ENCODE measurements at regions not wholly inside any gene's neighbourhood (a gene's known extent, or its start where the extent isn't known, plus 50 kb on each side); places are given as distances from the start of the nearest gene placed in this dataset.
A peak's percentile ranks its signal among the peaks of the same experiment; 100 is the strongest.
"Not testable (repeated sequence)": the region's sequence is repeated elsewhere in the genome, so short reads cannot be mapped to it uniquely, and the experiment has no call there.

DNA sequence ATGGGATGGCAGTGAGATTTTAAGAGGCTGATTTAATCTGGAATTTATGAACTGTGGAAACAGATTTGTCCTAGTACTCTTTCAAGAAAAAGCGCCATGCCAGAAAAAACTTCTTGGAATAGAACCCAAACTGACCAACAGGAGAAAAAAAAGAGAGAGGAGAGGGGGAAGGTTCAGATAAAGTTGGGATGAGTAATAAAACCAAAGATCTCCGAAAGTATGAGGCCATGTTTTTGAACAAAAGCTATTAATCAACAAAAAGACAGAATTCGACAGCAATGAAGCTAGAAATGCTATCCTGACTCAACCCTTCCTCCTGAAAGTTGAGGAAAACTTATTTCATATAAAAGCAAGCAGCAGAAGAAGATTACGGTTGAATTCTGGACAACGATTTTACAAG is 135.5 kb downstream of the CEMIP2 start:
- in situ Hi-C loops (cut with HindIII; ENCODE audit: low sequenced_read_pairs): no loop called here
- no peak for DNase-seq (ENCODE audit: low spot score)

- in situ Hi-C loops (cut with HindIII; ENCODE audit: low sequenced_read_pairs): no loop called here
- no peak for DNase-seq (ENCODE audit: low spot score)
Measured at GRCh38 chr9:71630377-71630995, 137.8 kb downstream of the CEMIP2 start.

DNA sequence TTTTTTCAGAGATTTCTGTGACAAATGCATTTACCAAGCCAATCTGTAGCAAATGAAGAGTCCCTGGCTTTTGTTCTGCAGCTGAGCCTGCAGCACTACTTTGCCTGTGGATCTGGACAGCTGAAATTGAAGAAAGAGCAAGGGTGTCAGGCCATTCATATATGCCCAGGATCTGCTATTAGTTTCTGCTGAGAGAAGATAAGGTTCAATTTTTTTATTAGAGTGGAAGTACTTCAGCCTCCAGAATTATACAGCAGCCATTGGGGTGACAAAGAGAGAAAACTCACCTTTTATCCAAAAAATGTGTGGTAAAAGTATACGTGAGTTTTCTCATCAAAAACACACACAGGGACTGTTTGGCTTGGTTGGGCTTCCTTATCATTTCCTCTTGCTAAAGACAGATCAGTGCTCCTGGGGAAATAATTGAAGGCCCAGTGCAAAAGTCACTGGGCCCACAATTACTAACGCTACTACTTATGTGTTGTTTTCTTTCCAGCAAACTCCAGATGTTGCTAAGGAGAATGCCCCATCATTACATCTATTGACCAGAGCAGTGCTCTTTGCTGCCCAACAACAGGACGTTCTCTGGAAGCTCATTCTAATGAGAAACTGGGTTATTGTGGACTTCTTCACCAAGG is 138.6 kb downstream of the CEMIP2 start:
- no peak for DNase-seq (ENCODE audit: low spot score)
- in situ Hi-C loops (cut with HindIII; ENCODE audit: low sequenced_read_pairs): no loop called here

DNA sequence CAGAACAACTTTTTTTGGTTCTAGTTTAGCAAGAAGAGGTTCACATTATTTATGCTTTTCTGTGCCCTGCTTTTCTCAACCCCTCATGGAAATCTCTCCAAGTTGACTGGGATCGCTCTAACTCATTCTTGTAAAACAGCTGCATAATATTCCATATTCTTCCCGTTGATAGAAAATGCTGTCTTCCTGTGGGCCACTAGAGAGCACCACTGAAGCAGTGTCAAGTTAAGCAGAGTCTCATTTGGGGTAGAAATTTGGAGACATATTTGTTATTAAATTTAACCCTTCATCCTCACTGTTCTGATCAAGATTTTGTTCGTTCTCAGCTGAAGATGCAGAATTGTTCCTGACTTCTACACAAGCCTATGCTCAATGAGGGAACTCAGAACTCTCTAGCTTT is 140.1 kb downstream of the CEMIP2 start:
- in situ Hi-C loops (cut with HindIII; ENCODE audit: low sequenced_read_pairs): no loop called here
- DNase-seq (ENCODE audit: low spot score): no peak

GRCh38 chr9:71627537-71627936 is 140.8 kb downstream of the CEMIP2 start:
- in situ Hi-C loops (cut with HindIII; ENCODE audit: low sequenced_read_pairs): no loop called here
- DNase-seq (ENCODE audit: low spot score): no peak

DNA sequence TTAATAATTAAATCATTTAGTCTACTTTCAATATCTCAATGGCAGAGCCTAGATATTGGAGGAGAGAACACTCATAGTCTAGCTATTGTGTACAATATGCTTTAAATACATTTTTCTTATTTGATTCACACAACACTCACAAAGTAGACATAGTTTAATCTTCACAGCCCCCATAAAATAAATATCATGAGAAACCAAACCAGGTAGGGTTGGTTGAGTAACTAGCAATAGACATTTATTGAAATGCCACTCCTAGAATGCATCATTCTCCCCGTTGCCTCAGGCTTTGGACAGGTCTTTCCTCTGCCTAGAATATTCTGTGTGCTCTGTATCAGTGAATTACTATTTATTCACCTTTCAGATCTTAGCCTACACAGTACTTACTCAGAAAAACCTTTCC is 141.9 kb downstream of the CEMIP2 start:
- in situ Hi-C loops (cut with HindIII; ENCODE audit: low sequenced_read_pairs): no loop called here

GRCh38 chr9:71624728-71625127 is 143.6 kb downstream of the CEMIP2 start:
- in situ Hi-C loops (cut with HindIII; ENCODE audit: low sequenced_read_pairs): no loop called here
- no peak for DNase-seq (ENCODE audit: low spot score)

More for the DNA sequence above, 141.9 kb downstream of the CEMIP2 start:
- DNase-seq (ENCODE audit: low spot score): no peak

GRCh38 chr9:71620746-71621145 is 147.6 kb downstream of the CEMIP2 start:
- in situ Hi-C loops (cut with HindIII; ENCODE audit: low sequenced_read_pairs): no loop called here
- DNase-seq (ENCODE audit: low spot score): no peak

GRCh38 chr9:71620331-71620730 is 148.0 kb downstream of the CEMIP2 start:
- no peak for DNase-seq (ENCODE audit: low spot score)
- in situ Hi-C loops (cut with HindIII; ENCODE audit: low sequenced_read_pairs): no loop called here

GRCh38 chr9:71619926-71620325 is 148.4 kb downstream of the CEMIP2 start:
- no peak for DNase-seq (ENCODE audit: low spot score)
- in situ Hi-C loops (cut with HindIII; ENCODE audit: low sequenced_read_pairs): no loop called here

GRCh38 chr9:71614409-71615010 is 153.8 kb downstream of the CEMIP2 start:
- no peak for DNase-seq (ENCODE audit: low spot score)
- in situ Hi-C loops (cut with HindIII; ENCODE audit: low sequenced_read_pairs): no loop called here

GRCh38 chr9:71612889-71613288 is 155.4 kb downstream of the CEMIP2 start:
- DNase-seq (ENCODE audit: low spot score): no peak
- in situ Hi-C loops (cut with HindIII; ENCODE audit: low sequenced_read_pairs): no loop called here

DNA sequence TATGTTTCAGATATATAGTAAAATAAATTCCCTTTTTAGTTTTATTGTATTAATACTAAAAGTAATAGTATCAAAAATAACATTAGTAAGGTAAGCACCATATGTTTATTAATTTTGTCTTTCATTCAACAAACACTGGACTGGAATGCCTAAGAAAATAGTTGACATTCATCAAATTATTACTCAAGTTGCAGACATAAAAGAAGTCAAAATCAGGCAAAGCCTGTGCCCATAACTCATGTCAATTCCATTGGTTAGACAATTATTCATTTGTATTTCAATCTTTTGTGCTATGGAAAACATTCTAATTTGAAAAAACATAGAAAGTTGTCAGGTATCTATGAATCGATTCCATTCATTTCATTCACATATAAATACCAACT is 158.9 kb downstream of the CEMIP2 start:
- in situ Hi-C loops (cut with HindIII; ENCODE audit: low sequenced_read_pairs): no loop called here

GRCh38 chr9:71608825-71609447 is 159.4 kb downstream of the CEMIP2 start:
- DNase-seq (ENCODE audit: low spot score): no peak
- in situ Hi-C loops (cut with HindIII; ENCODE audit: low sequenced_read_pairs): no loop called here

More for the DNA sequence above, 158.9 kb downstream of the CEMIP2 start:
- DNase-seq (ENCODE audit: low spot score): no peak

- in situ Hi-C loops (cut with HindIII; ENCODE audit: low sequenced_read_pairs): no loop called here
- no peak for DNase-seq (ENCODE audit: low spot score)
Measured at GRCh38 chr9:71608021-71608420, 160.3 kb downstream of the CEMIP2 start.

DNA sequence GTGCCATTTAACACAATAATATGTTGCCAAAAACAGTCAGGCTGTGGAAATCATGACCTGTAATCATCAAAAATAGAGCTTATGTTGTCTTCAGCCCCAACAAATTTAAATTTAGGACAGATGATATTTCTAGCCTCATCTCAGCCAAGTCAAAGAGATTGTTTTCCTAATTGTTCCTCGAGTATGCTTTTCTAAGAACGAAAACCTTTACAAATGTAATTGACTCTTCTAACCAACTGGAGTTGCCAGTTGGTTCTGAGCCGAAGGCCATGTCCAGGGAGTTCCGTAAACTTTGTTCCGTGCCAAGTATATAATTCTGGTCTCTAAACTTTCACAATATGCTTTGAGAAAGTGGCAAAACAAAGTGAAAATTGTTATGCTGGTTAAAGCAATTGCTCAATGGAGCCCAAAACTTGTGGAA is 160.8 kb downstream of the CEMIP2 start:
- in situ Hi-C loops (cut with HindIII; ENCODE audit: low sequenced_read_pairs): no loop called here
- DNase-seq (ENCODE audit: low spot score): no peak

DNA sequence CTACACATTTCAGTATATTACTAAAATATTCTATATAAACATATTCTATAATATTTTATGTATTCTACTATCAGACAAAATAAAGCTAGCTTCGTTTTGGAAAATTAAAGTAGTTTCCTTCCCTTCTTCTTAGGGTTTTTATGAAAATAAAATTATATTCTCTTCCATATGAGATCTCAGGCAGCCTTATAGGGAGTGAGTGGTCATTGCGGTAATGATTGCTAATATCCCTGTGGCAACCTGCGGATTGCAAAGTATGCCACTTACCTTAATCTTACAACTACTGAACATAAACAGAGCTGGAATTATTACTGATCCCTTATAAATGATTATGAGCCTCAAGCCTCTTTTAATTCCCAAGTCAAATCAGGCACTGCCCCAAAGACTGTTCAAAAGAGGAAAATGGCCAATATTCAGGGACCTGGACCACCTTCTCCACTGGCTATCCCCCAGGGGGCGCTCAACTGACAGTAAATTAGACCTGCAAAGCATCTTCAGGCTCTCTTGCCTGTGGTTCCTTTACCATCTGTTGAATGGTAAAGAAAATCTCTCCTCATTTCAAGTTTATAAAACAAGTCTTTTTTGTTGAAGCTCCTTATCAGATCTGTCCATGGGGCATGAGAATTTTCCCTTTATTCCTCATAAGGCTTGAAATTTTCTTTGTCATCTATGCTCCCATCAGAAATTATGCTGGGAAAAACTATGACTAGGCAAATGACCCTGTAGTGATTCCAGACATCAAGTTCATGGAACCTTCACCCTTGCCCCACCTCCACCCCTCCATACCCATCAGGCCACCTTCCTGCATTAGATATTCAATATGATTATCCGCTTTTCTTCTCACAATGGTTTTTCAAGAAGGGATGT is 163.9 kb downstream of the CEMIP2 start:
- in situ Hi-C loops (cut with HindIII; ENCODE audit: low sequenced_read_pairs): no loop called here
- peak; percentile 59 for DNase-seq (ENCODE audit: low spot score)

- no peak for DNase-seq (ENCODE audit: low spot score)
- in situ Hi-C loops (cut with HindIII; ENCODE audit: low sequenced_read_pairs): no loop called here
Measured at GRCh38 chr9:71602652-71603051, 165.7 kb downstream of the CEMIP2 start.

- in situ Hi-C loops (cut with HindIII; ENCODE audit: low sequenced_read_pairs); DNase-seq (ENCODE audit: low spot score): not testable (repeated sequence)
Measured at GRCh38 chr9:71595762-71596161, 172.6 kb downstream of the CEMIP2 start.

Measured in G401 (cell line).